Ishikawa (cell line): ENCODE measurements at regions not wholly inside any gene's neighbourhood (a gene's known extent, or its start where the extent isn't known, plus 50 kb on each side); places are given as distances from the start of the nearest gene placed in this dataset.

ENCODE experiments used
- CEBPB ChIP-seq: IDR thresholded peaks from 2 replicates; pipeline ENCODE4 v1.6.1; 2012
- CREB1 ChIP-seq: IDR thresholded peaks from 2 replicates; pipeline ENCODE4 v1.6.1; 2012; ENCODE audit warnings: low read depth
- EGR1 ChIP-seq: IDR thresholded peaks from 2 replicates; pipeline ENCODE4 v1.6.1; 2012
- EP300 ChIP-seq: IDR thresholded peaks from 2 replicates; pipeline ENCODE4 v1.6.1; 2012; ENCODE audit warnings: borderline replicate concordance
- FOXM1 ChIP-seq: IDR thresholded peaks from 2 replicates; pipeline ENCODE4 v1.6.1; 2012; ENCODE audit warnings: low read depth, borderline replicate concordance
- MAX ChIP-seq: IDR thresholded peaks from 2 replicates; pipeline ENCODE4 v1.6.1; 2012
- NFIC ChIP-seq: IDR thresholded peaks from 2 replicates; pipeline ENCODE4 v1.6.1; 2012
- RAD21 ChIP-seq: IDR thresholded peaks from 2 replicates; pipeline ENCODE4 v1.6.1; 2012; ENCODE audit warnings: low read depth
- REST ChIP-seq: IDR thresholded peaks from 2 replicates; pipeline ENCODE4 v1.6.1; 2012; ENCODE audit warnings: low read depth, mild to moderate bottlenecking
- TAF1 ChIP-seq: IDR thresholded peaks from 2 replicates; pipeline ENCODE4 v1.6.1; 2012; ENCODE audit warnings: low read depth, mild to moderate bottlenecking
- TCF12 ChIP-seq: IDR thresholded peaks from 2 replicates; pipeline ENCODE4 v1.6.1; 2012; ENCODE audit warnings: low read depth
- TEAD4 ChIP-seq: IDR thresholded peaks from 2 replicates; pipeline ENCODE4 v1.6.1; 2012
- USF1 ChIP-seq: IDR thresholded peaks from 2 replicates; pipeline ENCODE4 v1.6.1; 2012
- YY1 ChIP-seq: IDR thresholded peaks from 2 replicates; pipeline ENCODE4 v1.6.1; 2012; ENCODE audit warnings: low read depth
- ZBTB7A ChIP-seq: IDR thresholded peaks from 2 replicates; pipeline ENCODE4 v1.6.1; 2012; ENCODE audit warnings: low read depth

GRCh38 chrX:116667346-116668134 lies 204.8 kb upstream of the CT83 start:
- no peak for TF ChIP-seq EP300
- no peak for TF ChIP-seq EGR1
- TF ChIP-seq TAF1: no peak
- no peak for TF ChIP-seq YY1
- TF ChIP-seq REST: no peak
- TF ChIP-seq NFIC: no peak
- no peak for TF ChIP-seq ZBTB7A
- no peak for TF ChIP-seq TEAD4
- no peak for TF ChIP-seq RAD21
- TF ChIP-seq CEBPB: no peak
- TF ChIP-seq FOXM1: no peak
- no peak for TF ChIP-seq USF1
- TF ChIP-seq MAX: no peak
- TF ChIP-seq TCF12: no peak
- no peak for TF ChIP-seq CREB1

GRCh38 chrX:116657071-116657470 lies 194.3 kb upstream of the CT83 start:
- TF ChIP-seq USF1: no peak
- TF ChIP-seq EP300: no peak
- TF ChIP-seq TAF1: no peak
- no peak for TF ChIP-seq CREB1
- no peak for TF ChIP-seq RAD21
- no peak for TF ChIP-seq FOXM1
- no peak for TF ChIP-seq NFIC
- TF ChIP-seq EGR1: no peak
- TF ChIP-seq REST: no peak
- TF ChIP-seq ZBTB7A: no peak
- no peak for TF ChIP-seq TCF12
- no peak for TF ChIP-seq MAX
- no peak for TF ChIP-seq CEBPB
- no peak for TF ChIP-seq YY1
- no peak for TF ChIP-seq TEAD4

- TF ChIP-seq TCF12 (no peak), EP300 (no peak), NFIC (no peak), CEBPB (no peak), REST (no peak), EGR1 (no peak), RAD21 (no peak), TAF1 (no peak), YY1 (no peak), CREB1 (no peak), USF1 (no peak), TEAD4 (no peak), MAX (no peak), FOXM1 (no peak), ZBTB7A (no peak)
Measured at GRCh38 chrX:116628464-116628863, 165.7 kb upstream of the CT83 start.
